OCI-LY3 (cell line): ENCODE measurements at regions not wholly inside any gene's neighbourhood (a gene's known extent, or its start where the extent isn't known, plus 50 kb on each side); places are given as distances from the start of the nearest gene placed in this dataset.

Experiments used
- H2AFZ ChIP-seq: fragments of 200-600, 300-600 bp; shearing (Covaris generic); 2 replicates; pipeline ENCODE4 v1.6.0; 2014; ENCODE audit warnings: antibody characterized with exemption, low read depth, low read length
- H3K27ac ChIP-seq: fragments of 200-600, 300-600 bp; sonication (generic); 2 replicates; pipeline ENCODE4 v1.5.1; 2014; ENCODE audit warnings: mild to moderate bottlenecking, low read length, moderate library complexity, mixed read lengths
- H3K27me3 ChIP-seq: fragments of 200-600, 300-600 bp; sonication (generic); 2 replicates; pipeline ENCODE4 v1.6.1; 2014; ENCODE audit warnings: low read depth, low read length, mixed read lengths
- H3K36me3 ChIP-seq: fragments of 200-600, 300-600 bp; sonication (generic); replicated peaks from 2 replicates; pipeline ENCODE3; 2014; ENCODE audit warnings: low read depth, low read length, mixed read lengths
- H3K4me1 ChIP-seq: fragments of 300-600, 200-600 bp; sonication (generic); 2 replicates; pipeline ENCODE4 v1.6.1; 2014; ENCODE audit warnings: low read length, mixed read lengths
- H3K4me2 ChIP-seq: fragments of 200-600, 300-600 bp; sonication (generic); 2 replicates; pipeline ENCODE4 v1.6.1; 2014; ENCODE audit warnings: low read length, mixed read lengths
- H3K4me3 ChIP-seq: fragments of 300-600, 200-600 bp; sonication (generic); 2 replicates; pipeline ENCODE4 v1.5.1; 2014; ENCODE audit warnings: antibody characterized with exemption, mild to moderate bottlenecking, low read length, moderate library complexity
- H3K79me2 ChIP-seq: fragments of 300-600, 200-600 bp; shearing (Covaris generic); 2 replicates; pipeline ENCODE4 v1.6.1; 2014; ENCODE audit warnings: mild to moderate bottlenecking, low read length, mixed read lengths
- H3K9ac ChIP-seq: fragments of 300-600, 200-600 bp; shearing (Covaris generic); 2 replicates; pipeline ENCODE4 v1.6.0; 2014; ENCODE audit warnings: mild to moderate bottlenecking, low read length, moderate library complexity
- H3K9me3 ChIP-seq: fragments of 200-600, 300-600 bp; shearing (Covaris generic); 2 replicates; pipeline ENCODE4 v1.6.1; 2014; ENCODE audit warnings: low read length, mixed read lengths; ENCODE audit not compliant: insufficient read depth
- H4K20me1 ChIP-seq: fragments of 200-600, 300-600 bp; sonication (generic); 2 replicates; pipeline ENCODE4 v1.6.1; 2016; ENCODE audit warnings: low read length, mixed read lengths; ENCODE audit not compliant: insufficient read depth
- EZH2phosphoT487 ChIP-seq: fragments of 200-600 bp; shearing (Covaris generic); IDR thresholded peaks from 2 replicates; pipeline ENCODE4 v1.6.1; 2018; ENCODE audit warnings: antibody characterized with exemption, mixed run types, low read depth
- TF ChIP-seq, protein P1 (sequence below): fragments of 200-600, 300-600 bp; sonication (generic); IDR thresholded peaks from 2 replicates; pipeline ENCODE4 v1.5.1; 2014; ENCODE audit warnings: antibody characterized with exemption, low read length, low read depth

- Histone ChIP-seq H2AFZ (no peak overlapping the region), H3K36me3 (no peaks in the 10 kb centered on the region), H3K9me3 (no peaks in the 10 kb centered on the region), H3K79me2 (no peaks in the 10 kb centered on the region), H3K27me3 (no peaks in the 10 kb centered on the region), H3K4me1 (no peaks in the 10 kb centered on the region), H4K20me1 (no peaks in the 10 kb centered on the region), H3K9ac (no peak overlapping the region), H3K4me2 (no peak overlapping the region), H3K27ac (no peak overlapping the region), H3K4me3 (no peak overlapping the region)
- no peak for TF ChIP-seq EZH2phosphoT487
- TF ChIP-seq, protein P1, sequence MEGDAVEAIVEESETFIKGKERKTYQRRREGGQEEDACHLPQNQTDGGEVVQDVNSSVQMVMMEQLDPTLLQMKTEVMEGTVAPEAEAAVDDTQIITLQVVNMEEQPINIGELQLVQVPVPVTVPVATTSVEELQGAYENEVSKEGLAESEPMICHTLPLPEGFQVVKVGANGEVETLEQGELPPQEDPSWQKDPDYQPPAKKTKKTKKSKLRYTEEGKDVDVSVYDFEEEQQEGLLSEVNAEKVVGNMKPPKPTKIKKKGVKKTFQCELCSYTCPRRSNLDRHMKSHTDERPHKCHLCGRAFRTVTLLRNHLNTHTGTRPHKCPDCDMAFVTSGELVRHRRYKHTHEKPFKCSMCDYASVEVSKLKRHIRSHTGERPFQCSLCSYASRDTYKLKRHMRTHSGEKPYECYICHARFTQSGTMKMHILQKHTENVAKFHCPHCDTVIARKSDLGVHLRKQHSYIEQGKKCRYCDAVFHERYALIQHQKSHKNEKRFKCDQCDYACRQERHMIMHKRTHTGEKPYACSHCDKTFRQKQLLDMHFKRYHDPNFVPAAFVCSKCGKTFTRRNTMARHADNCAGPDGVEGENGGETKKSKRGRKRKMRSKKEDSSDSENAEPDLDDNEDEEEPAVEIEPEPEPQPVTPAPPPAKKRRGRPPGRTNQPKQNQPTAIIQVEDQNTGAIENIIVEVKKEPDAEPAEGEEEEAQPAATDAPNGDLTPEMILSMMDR, result no peak
Measured at GRCh38 chr5:156189628-156190027, 137.3 kb upstream of the SGCD start.

DNA sequence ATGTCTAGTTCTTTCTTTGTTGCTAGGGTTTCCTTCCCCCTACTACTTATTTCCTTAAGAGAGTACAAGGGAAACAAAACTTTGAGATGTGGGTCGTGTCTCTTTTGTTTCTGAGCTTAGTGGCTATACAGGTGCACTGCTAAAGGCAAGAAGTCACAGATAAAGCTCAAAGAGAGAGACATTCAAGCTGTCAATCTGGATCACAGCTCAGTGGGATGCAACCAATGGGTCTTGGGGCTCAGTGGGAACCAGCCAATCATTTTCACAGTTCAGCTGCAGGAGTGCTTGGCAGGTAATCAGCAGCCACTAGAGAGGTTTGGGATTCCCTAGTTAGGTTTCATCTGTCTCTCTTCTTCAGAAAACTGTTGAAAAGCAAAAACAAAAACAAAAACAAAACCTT lies 135.4 kb upstream of the SGCD start:
- Histone ChIP-seq H3K79me2 (no peaks in the 10 kb centered on the region), H3K9me3 (no peaks in the 10 kb centered on the region), H2AFZ (no peak overlapping the region), H4K20me1 (no peaks in the 10 kb centered on the region), H3K4me2 (no peak overlapping the region), H3K9ac (no peak overlapping the region), H3K4me1 (no peaks in the 10 kb centered on the region), H3K27me3 (no peaks in the 10 kb centered on the region), H3K36me3 (no peaks in the 10 kb centered on the region), H3K4me3 (no peak overlapping the region), H3K27ac (no peak overlapping the region)
- no peak for TF ChIP-seq EZH2phosphoT487
- TF ChIP-seq, protein P1, result no peak

DNA sequence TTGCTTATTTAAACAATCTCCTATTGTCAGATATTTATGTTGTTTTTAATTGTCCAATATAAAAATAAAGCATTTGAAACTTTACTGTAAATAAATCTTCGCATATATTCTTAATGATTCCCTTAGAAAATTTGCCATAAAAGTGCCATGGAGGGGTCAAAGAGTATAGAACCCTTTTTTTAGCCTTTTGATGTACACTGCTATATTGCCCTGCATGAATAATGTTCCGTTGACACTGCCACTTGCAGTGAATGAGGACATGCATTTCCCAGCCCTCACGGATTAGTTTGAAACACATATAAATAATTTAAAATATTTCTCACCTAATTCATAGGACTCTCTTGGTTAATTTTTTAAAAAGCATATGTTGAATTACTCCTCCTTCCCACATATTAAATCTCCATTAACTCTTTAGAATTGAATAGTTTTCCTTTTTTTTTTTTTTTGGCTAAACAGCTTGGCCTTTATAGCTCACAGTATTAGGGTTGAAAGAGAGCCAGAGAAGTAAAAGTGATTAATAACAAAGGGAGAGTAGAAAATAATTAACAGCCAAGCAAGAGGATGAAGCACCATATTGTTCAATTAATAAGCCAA lies 129.8 kb upstream of the SGCD start:
- Histone ChIP-seq H3K27ac (no peak overlapping the region), H3K9me3 (no peaks in the 10 kb centered on the region), H4K20me1 (no peaks in the 10 kb centered on the region), H3K4me2 (no peak overlapping the region), H3K4me3 (no peak overlapping the region), H3K9ac (no peak overlapping the region), H3K4me1 (no peaks in the 10 kb centered on the region), H3K36me3 (no peaks in the 10 kb centered on the region), H3K79me2 (no peaks in the 10 kb centered on the region), H2AFZ (no peak overlapping the region), H3K27me3 (no peaks in the 10 kb centered on the region)
- TF ChIP-seq, protein P1, result no peak
- TF ChIP-seq EZH2phosphoT487, result no peak

DNA sequence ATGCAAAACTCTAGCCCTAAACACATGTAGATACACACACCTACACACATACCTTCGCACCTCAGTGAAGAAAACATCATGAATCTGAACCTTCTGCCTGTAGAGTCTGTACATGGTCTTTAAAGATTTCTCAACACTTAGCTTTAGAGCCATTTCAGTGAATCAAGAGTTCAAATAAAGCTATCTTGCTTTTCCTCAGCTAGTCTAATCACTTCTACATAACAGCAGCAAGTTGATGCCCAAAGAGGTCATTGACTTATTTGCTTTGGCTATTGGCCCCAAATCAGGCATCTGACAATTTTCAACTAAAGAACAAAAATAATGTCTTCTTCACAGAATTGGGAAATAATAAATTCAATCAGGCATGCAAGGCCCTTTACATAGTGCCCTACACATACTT lies 127.9 kb upstream of the SGCD start:
- no peaks in the 10 kb centered on the region for H3K27me3 ChIP-seq
- H3K9me3 ChIP-seq, result no peaks in the 10 kb centered on the region
- H3K4me2 ChIP-seq, result no peak overlapping the region
- no peaks in the 10 kb centered on the region for H3K4me1 ChIP-seq
- H2AFZ ChIP-seq, result no peak overlapping the region
- TF ChIP-seq, protein P1, result no peak
- TF ChIP-seq EZH2phosphoT487, result no peak
- no peak overlapping the region for H3K9ac ChIP-seq
- H4K20me1 ChIP-seq, result no peaks in the 10 kb centered on the region
- no peak overlapping the region for H3K4me3 ChIP-seq
- no peak overlapping the region for H3K27ac ChIP-seq
- no peaks in the 10 kb centered on the region for H3K79me2 ChIP-seq
- H3K36me3 ChIP-seq, result no peaks in the 10 kb centered on the region
